ENCODE measurements at regions not wholly inside any gene's neighbourhood (a gene's known extent, or its start where the extent isn't known, plus 50 kb on each side); places are given as distances from the start of the nearest gene placed in this dataset.

DNA sequence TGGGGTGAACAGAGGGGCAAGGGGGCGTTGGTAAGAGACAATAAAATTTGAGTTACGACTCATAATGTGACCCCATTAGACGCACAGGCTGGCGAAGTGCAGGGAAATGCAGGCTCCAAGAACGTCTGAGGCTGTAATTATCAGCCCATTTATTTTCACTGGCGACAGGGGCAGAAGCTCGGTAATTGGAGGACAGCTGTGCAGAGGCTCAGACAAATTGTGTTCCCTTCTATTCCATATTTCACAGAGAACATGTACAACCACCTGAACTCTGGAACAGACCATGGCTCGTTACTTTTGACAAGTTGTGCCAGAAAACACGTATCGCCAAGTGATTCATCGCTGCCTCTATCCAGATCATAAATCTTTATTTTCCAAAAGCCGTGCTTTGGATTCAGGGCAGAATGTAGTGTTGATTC lies 137.3 kb upstream of the FRMD4A start:
- no peak for DNase-seq (ENCODE audit: low spot score)

DNA sequence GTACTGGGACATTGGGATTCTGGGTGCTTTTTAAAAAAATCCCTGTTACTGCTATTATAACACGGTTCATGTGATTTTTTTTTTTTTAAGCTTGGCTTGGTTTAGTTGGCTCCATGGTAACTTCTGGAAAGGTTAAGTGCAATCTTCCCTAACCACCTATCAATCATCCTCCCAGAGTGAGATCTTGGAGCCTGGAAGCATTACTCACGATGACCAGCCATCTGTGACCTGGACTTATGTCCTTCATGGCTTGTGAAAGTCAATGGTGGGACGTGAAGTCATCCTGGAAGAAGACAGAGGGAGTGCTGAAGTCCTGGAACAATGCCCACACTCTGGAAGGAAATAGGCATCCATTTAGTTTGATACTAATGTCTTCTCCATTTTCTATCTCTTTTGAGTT lies 135.5 kb upstream of the FRMD4A start:
- DNase-seq (ENCODE audit: low spot score), result no peak

DNA sequence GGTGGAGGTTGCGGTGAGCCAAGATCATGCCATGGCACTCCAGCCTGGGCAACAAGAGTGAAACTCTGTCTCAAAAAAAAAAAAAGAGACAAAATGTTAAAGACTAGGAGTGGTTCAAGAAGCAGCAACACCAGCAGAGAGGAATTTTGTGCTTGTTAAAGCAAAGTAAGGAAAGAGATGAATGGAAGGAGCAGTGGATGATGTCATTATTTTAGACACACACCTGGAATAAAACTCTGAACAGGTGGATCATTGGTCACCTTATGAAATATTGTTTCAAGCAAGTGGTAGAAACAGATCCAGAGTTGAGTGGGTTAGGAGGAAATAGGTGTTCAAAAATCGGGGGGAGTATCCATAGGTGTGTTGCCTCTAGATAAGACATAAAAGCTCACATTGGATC lies 129.7 kb upstream of the FRMD4A start:
- no peak for DNase-seq (ENCODE audit: low spot score)

GRCh38 chr10:14459665-14460064 lies 128.9 kb upstream of the FRMD4A start:
- DNase-seq (ENCODE audit: low spot score), result no peak

- no peak for DNase-seq (ENCODE audit: low spot score)
Observed at GRCh38 chr10:14456870-14457266, 126.1 kb upstream of the FRMD4A start.

DNA sequence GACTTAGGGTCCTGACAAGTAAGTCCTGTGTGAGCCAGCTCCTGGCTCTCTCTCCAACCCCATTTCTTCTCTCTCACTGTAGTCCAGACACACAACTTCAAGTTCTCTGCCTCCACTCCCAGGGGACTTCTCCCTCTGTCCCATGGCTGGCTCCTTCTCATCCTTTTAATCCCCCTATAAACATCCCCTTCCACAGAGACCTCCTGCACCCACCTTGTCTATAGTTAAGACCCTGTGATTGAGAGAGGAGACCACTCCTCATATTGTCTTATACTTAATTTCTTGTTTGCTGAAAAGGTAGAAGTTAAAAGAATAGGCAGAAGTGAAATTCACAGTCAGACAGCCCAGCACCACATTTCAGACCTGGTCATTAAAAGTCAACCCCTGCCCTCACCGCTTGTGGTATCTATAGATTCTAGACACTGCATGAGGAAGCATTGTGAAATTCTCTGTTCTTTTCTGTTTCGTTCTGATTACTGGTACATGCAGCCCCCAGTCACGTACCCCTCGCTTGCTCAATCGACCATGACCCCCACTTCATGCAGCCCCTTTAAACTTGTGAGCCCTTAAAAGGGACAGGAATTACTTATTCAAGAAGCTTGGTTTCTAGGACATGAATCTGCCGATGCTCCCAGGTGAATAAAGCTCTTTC lies 125.6 kb upstream of the FRMD4A start:
- no peak for DNase-seq (ENCODE audit: low spot score)

GRCh38 chr10:14454629-14455028 lies 123.9 kb upstream of the FRMD4A start:
- DNase-seq (ENCODE audit: low spot score), result no peak

DNA sequence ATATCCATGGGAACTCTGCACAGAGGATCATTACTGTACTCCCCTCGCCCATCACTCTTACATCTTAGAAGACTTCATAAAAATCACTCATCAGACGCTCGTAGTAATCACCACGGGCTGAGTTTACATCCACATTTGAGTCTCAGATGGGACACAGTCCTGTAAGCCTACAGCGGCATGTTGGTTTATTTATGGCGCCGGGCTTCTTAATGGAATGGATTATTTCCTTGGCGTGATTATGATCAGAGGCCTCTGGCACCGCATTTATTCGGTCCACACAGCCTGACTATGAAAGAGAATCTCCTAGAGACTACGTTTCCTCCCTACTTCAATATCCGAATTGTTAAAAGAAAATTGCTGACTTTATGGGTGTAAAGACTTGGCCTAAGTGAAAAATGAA lies 123.5 kb upstream of the FRMD4A start:
- DNase-seq (ENCODE audit: low spot score), result no peak

- no peak for DNase-seq (ENCODE audit: low spot score)
Observed at GRCh38 chr10:14453593-14453992, 122.9 kb upstream of the FRMD4A start.

- DNase-seq (ENCODE audit: low spot score), result no peak
Observed at GRCh38 chr10:14451341-14451740, 120.6 kb upstream of the FRMD4A start.

GRCh38 chr10:14450041-14450491 lies 119.3 kb upstream of the FRMD4A start:
- DNase-seq (ENCODE audit: low spot score), result no peak

GRCh38 chr10:14449293-14449815 lies 118.6 kb upstream of the FRMD4A start:
- no peak for DNase-seq (ENCODE audit: low spot score)

- DNase-seq (ENCODE audit: low spot score), result no peak
Observed at GRCh38 chr10:14448197-14448990, 117.7 kb upstream of the FRMD4A start.

DNA sequence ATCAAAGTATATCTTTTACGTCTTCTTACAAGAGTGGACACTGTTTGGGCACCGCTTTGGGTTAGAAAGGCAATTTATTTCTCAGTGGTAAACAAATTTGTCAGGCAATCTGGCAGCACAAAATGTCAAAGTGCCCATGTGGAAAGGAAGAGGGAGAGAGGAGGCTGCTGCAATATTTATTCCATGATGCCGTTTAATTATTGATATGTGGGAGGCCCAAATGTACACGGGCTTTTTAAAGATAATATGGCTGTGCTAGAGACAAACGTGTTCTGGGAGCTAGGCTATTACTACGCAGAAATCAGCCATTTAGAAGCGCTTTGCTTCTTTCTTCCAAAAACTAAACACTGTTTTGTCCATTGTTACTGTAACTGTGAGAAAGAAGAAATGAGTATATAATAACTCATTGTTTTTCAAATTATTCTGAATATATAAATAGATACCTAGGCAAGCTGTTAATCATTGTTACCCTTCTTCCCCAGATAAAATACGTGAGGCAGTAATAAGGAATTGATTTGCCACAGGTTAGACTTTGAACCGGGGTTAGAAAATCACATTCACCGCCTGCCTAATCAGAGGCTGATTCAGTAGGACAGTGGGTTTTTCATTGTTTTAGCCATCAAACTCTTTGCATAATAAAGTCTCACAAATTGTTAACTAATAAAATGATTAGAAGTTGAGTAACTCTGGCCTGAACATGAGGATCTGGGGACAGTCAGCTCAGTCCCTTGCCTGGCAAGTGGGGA lies 116.5 kb upstream of the FRMD4A start:
- no peak for DNase-seq (ENCODE audit: low spot score)

GRCh38 chr10:14439451-14440259 lies 108.9 kb upstream of the FRMD4A start:
- no peak for DNase-seq (ENCODE audit: low spot score)

- no peak for DNase-seq (ENCODE audit: low spot score)
Observed at GRCh38 chr10:14438576-14438975, 107.9 kb upstream of the FRMD4A start.

- no peak for DNase-seq (ENCODE audit: low spot score)
Observed at GRCh38 chr10:14438057-14438456, 107.3 kb upstream of the FRMD4A start.

DNA sequence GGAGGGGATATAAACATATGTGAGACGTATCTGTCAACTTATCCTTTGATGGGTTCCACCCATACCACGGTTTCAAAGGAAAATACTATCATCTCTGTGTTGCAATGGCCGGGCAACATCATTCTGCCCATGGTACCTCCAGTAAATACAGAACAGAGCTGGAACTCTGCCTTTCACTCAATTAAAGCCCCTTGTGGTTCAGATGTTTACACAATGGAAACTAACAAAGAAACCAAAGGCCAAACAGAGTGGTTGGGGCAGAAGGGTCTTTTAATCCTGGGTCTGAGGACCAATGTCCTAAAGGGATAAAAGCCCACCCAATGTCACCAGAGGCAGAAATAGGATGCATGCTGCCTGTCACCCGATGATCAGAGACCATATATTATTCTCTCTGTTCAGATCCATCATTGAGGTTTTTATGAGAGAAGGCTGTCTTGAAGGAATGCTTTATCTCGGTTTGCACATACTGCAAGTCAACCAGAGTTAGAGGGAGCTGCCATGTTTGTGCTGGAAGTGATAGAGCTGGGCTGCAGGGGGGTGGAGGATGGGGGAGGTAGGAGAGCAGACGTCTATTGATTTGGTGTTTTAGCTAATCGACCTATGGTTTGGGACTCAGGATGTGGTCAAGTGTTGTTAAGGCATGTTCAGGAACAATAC lies 105.4 kb upstream of the FRMD4A start:
- no peak for DNase-seq (ENCODE audit: low spot score)

GRCh38 chr10:14433147-14433546 lies 102.4 kb upstream of the FRMD4A start:
- no peak for DNase-seq (ENCODE audit: low spot score)

DNA sequence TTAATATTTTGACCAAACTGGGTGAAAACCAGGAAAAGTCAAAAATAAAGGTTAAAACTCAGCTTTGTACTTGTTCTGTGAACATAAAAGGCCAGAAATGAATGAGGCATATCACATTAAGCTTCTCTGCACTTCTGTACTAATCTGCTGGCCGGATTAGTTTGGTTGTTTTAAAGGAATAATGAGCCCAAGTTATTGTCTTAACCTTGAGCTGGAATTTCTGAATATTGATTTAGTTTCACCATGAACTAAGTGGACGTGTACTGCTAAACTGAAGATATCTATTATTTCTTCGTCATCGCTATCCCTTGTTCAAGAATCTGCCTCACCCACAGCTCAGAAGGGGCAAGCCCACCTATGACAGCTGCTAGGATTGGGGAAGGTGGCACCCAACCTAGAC lies 101.1 kb upstream of the FRMD4A start:
- no peak for DNase-seq (ENCODE audit: low spot score)

DNA sequence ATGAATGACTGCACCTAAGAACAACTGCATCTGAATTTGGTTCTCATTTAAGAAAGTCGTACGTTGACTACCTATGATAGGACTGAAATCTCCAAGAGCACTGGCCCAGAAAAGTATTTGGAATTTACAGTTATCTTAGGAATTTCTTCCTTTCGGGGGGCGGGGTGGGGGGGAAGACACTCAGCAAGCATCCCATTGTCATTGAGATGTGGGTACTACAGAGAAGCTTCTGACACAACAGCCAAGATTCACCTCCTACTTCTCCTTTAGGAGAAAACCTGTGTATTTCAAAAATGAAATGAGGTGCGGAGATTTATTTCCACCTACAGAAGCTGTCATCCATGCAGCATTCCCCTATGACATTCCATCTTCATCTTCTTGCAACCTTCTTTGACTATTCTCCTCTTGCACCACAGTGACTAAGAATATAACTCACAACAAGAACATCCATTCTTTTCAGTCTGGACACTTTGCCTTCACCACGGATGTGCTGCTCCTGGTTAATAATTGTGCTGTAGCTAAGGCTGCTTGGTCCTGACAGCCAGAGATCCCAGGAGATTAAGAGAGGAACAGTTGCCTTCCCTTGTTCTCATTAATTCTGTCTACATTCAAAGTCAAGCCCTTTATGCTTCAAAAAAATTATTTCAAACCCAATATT lies 98.4 kb upstream of the FRMD4A start:
- no peak for DNase-seq (ENCODE audit: low spot score)
